ENCODE measurements at regions not wholly inside any gene's neighbourhood (a gene's known extent, or its start where the extent isn't known, plus 50 kb on each side); places are given as distances from the start of the nearest gene placed in this dataset.

GRCh38 chr16:73714976-73715375 lies 581.6 kb upstream of the PSMD7 start:
- TF ChIP-seq CTCF (IDR thresholded peaks at IDR 0.05): no peak
- Histone ChIP-seq H3K4me3 (no peak overlapping the region), H3K36me3 (ENCODE audit: low read depth) (no peaks in the 10 kb centered on the region), H3K4me1 (ENCODE audit: low read depth) (no peaks in the 10 kb centered on the region), H3K9me3 (no peaks in the 10 kb centered on the region)
- ATAC-seq: no peak
- intact Hi-C loops (cut with DNase I, micrococcal nuclease): no loop called here
- DNase-seq: no peak

- H3K36me3 ChIP-seq (ENCODE audit: low read depth): no peaks in the 10 kb centered on the region
- intact Hi-C loops (cut with DNase I, micrococcal nuclease): no loop called here
- no peak overlapping the region for H3K4me3 ChIP-seq
- H3K9me3 ChIP-seq: no peaks in the 10 kb centered on the region
- no peak for ATAC-seq
- TF ChIP-seq CTCF (IDR thresholded peaks at IDR 0.05): peak; percentile 12
- peak in 2 of 3 donors; percentile 45 to 69 for DNase-seq
- no peaks in the 10 kb centered on the region for H3K4me1 ChIP-seq (ENCODE audit: low read depth)
These were observed 582.7 kb upstream of the PSMD7 start for GRCh38 chr16:73713778-73714495.

GRCh38 chr16:73713251-73713650 lies 583.4 kb upstream of the PSMD7 start:
- DNase-seq (no peak), ATAC-seq (no peak)
- Histone ChIP-seq H3K9me3 (no peaks in the 10 kb centered on the region), H3K4me1 (ENCODE audit: low read depth) (no peaks in the 10 kb centered on the region), H3K4me3 (no peak overlapping the region), H3K36me3 (ENCODE audit: low read depth) (no peaks in the 10 kb centered on the region)
- intact Hi-C loops (cut with DNase I, micrococcal nuclease): no loop called here
- no peak for TF ChIP-seq CTCF (IDR thresholded peaks at IDR 0.05)

- H3K36me3 ChIP-seq (ENCODE audit: low read depth): no peaks in the 10 kb centered on the region
- ATAC-seq (no peak), DNase-seq (no peak)
- TF ChIP-seq CTCF (IDR thresholded peaks at IDR 0.05): no peak
- H3K4me3 ChIP-seq: no peak overlapping the region
- no peaks in the 10 kb centered on the region for H3K4me1 ChIP-seq (ENCODE audit: low read depth)
- no peaks in the 10 kb centered on the region for H3K9me3 ChIP-seq
- intact Hi-C loops (cut with DNase I, micrococcal nuclease): no loop called here
These were observed 585.1 kb upstream of the PSMD7 start for GRCh38 chr16:73711406-73712080.

- intact Hi-C loops (cut with DNase I, micrococcal nuclease): no loop called here
- no peaks in the 10 kb centered on the region for H3K36me3 ChIP-seq (ENCODE audit: low read depth)
These were observed 586.1 kb upstream of the PSMD7 start for GRCh38 chr16:73710526-73710925.

More at GRCh38 chr16:73710526-73710925, 586.1 kb upstream of the PSMD7 start:
- TF ChIP-seq CTCF (IDR thresholded peaks at IDR 0.05): no peak
- ATAC-seq: no peak
- no peak for DNase-seq
- H3K9me3 ChIP-seq: no peaks in the 10 kb centered on the region
- no peak overlapping the region for H3K4me3 ChIP-seq
- H3K4me1 ChIP-seq (ENCODE audit: low read depth): no peaks in the 10 kb centered on the region
